Neural cell (in vitro differentiated cells): ENCODE measurements at regions not wholly inside any gene's neighbourhood (a gene's known extent, or its start where the extent isn't known, plus 50 kb on each side); places are given as distances from the start of the nearest gene placed in this dataset.

Experiments used
- CTCF ChIP-seq: fragments of 450-650 bp; IDR thresholded peaks from 2 replicates; pipeline ENCODE4 v1.5.1; 2014; ENCODE audit warnings: antibody characterized with exemption, mild to moderate bottlenecking, moderate library complexity; ENCODE audit not compliant: poor library complexity, severe bottlenecking
- EP300 ChIP-seq: fragments of 450-650 bp; conservative IDR thresholded peaks from 2 replicates; pipeline ENCODE4 v1.6.1; 2014; ENCODE audit warnings: antibody characterized with exemption, mild to moderate bottlenecking, moderate library complexity; ENCODE audit not compliant: poor library complexity, severe bottlenecking
- MXI1 ChIP-seq: fragments of 450-650 bp; conservative IDR thresholded peaks from 2 replicates; pipeline ENCODE4 v1.6.1; 2014; ENCODE audit warnings: antibody characterized with exemption, mild to moderate bottlenecking; ENCODE audit not compliant: poor library complexity, severe bottlenecking
- POLR2AphosphoS5 ChIP-seq: IDR thresholded peaks from 2 replicates; pipeline ENCODE4 v1.6.1; 2012
- RAD21 ChIP-seq: fragments of 450-650 bp; conservative IDR thresholded peaks from 2 replicates; pipeline ENCODE4 v1.6.1; 2014; ENCODE audit warnings: antibody characterized with exemption, mild to moderate bottlenecking, moderate library complexity
- REST ChIP-seq: IDR thresholded peaks from 2 replicates; pipeline ENCODE4 v1.6.1; 2012; ENCODE audit warnings: borderline replicate concordance
- SMC3 ChIP-seq: fragments of 450-650 bp; conservative IDR thresholded peaks from 2 replicates; pipeline ENCODE4 v1.6.1; 2014; ENCODE audit warnings: antibody characterized with exemption, mild to moderate bottlenecking, moderate library complexity; ENCODE audit not compliant: poor library complexity

- TF ChIP-seq CTCF = no peak
- TF ChIP-seq RAD21 = no peak
- no peak for TF ChIP-seq POLR2AphosphoS5
- no peak for TF ChIP-seq REST
- TF ChIP-seq SMC3 = no peak
- no peak for TF ChIP-seq EP300
- no peak for TF ChIP-seq MXI1
Measured at GRCh38 chr2:241970716-241971115, 101.2 kb downstream of the RTP5 start.
